ENCODE measurements at regions not wholly inside any gene's neighbourhood (a gene's known extent, or its start where the extent isn't known, plus 50 kb on each side); places are given as distances from the start of the nearest gene placed in this dataset.

DNA sequence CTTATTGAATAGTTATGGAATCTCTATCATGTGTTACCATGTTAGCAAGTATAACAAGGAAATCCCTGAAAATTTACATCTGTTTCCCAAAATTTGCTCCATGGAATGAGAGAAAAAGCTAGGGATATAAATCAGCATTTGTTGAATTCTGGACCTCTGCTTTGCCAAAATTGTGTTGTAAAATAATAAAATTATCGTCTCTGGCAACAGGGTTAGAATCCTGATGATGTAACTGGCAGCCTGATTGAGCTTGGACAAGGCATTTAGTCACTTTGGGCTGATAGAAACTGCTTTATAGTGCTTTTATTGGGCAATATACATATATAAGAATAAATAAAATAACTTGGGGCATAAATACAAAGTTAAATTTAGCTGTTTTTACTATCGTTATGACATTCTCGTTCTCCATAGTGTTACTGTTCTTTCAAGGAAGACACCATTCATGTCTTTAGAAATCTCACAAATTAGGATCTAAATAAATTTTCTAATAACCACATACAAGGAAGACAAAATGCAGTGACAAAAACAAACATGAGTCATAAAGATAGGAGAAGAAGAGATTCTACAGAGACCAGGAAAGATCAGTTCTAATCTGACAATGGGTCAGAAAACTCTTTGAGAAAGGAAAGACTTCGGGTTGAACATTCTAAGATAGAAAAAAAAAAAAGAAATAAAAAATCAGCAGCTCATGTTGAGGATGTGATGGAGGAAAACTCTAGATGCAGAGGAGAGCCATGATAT lies 145.0 kb upstream of the CDH10 start:
- TF ChIP-seq, protein P1, sequence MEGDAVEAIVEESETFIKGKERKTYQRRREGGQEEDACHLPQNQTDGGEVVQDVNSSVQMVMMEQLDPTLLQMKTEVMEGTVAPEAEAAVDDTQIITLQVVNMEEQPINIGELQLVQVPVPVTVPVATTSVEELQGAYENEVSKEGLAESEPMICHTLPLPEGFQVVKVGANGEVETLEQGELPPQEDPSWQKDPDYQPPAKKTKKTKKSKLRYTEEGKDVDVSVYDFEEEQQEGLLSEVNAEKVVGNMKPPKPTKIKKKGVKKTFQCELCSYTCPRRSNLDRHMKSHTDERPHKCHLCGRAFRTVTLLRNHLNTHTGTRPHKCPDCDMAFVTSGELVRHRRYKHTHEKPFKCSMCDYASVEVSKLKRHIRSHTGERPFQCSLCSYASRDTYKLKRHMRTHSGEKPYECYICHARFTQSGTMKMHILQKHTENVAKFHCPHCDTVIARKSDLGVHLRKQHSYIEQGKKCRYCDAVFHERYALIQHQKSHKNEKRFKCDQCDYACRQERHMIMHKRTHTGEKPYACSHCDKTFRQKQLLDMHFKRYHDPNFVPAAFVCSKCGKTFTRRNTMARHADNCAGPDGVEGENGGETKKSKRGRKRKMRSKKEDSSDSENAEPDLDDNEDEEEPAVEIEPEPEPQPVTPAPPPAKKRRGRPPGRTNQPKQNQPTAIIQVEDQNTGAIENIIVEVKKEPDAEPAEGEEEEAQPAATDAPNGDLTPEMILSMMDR (IDR thresholded peaks at IDR 0.05; ENCODE audit: insufficient read depth, low read length) = no peak
- TF ChIP-seq REST (IDR thresholded peaks at IDR 0.05; ENCODE audit: insufficient replicate concordance, low read depth) (no peak), POLR2AphosphoS5 (IDR thresholded peaks at IDR 0.05; ENCODE audit: low read depth) (no peak)

Measured in HL-60 (cell line).